Chondrocyte (in vitro differentiated cells): ENCODE measurements at regions not wholly inside any gene's neighbourhood (a gene's known extent, or its start where the extent isn't known, plus 50 kb on each side); places are given as distances from the start of the nearest gene placed in this dataset.
A peak's percentile ranks its signal among the peaks of the same experiment; 100 is the strongest.

Experiments used
- DNase-seq: peaks from one replicate; pipeline ENCODE4 v3.0.0; 2021; ENCODE audit warnings: mixed read lengths, low spot score
- H3K27ac Mint-ChIP-seq: one replicate; pipeline ENCODE4 v1.8.0; 2021; ENCODE audit warnings: mild to moderate bottlenecking, moderate library complexity, mixed read lengths; ENCODE audit not compliant: unreplicated experiment
- H3K27me3 Mint-ChIP-seq: 2 replicates; pipeline ENCODE4 v1.8.0; 2021; ENCODE audit warnings: low read depth, mixed read lengths
- H3K36me3 Mint-ChIP-seq: 2 replicates; pipeline ENCODE4 v1.8.0; 2021; ENCODE audit warnings: low read depth, mixed read lengths
- H3K4me1 Mint-ChIP-seq: 2 replicates; pipeline ENCODE4 v1.8.0; 2021; ENCODE audit warnings: low read depth, mild to moderate bottlenecking, mixed read lengths
- H3K4me3 Mint-ChIP-seq: one replicate; pipeline ENCODE4 v1.8.0; 2021; ENCODE audit warnings: mild to moderate bottlenecking, moderate library complexity, mixed read lengths; ENCODE audit not compliant: unreplicated experiment
- H3K9me3 Mint-ChIP-seq: 2 replicates; pipeline ENCODE4 v1.8.0; 2021; ENCODE audit warnings: low read depth, mixed read lengths
- CTCF ChIP-seq: fragments of 200-600 bp; sonication (generic); IDR thresholded peaks from 2 replicates; pipeline ENCODE4 v1.5.0; 2021; ENCODE audit warnings: antibody characterized with exemption, mild to moderate bottlenecking, moderate library complexity

DNA sequence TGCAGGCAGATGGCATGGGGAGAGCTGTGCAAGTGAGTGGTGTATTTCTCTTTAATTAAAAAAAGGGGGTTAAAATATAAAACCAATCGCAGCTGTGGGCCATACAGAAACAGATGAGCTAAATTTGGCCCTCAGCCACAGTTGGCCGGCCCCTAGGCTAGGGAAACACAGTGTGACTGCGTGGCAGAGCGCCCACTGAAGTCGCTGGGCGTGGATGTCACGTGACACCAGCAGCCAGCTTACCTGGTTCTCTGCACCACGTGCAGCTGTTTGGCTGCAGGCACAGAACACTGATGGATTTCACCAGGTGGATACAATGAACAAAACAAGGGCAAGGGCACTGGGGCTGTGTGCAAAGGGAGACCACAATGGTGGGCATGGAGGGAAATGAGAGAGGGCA lies 119.3 kb upstream of the ZNF746 start:
- no peak for TF ChIP-seq CTCF
- H3K27me3 Mint-ChIP-seq: no peaks in the 10 kb centered on the region
- H3K36me3 Mint-ChIP-seq: peaks cover 71% of the 10 kb centered on the region
- no peaks in the 10 kb centered on the region for H3K9me3 Mint-ChIP-seq
- DNase-seq: no peak
- peaks cover 3% of the 10 kb centered on the region for H3K4me1 Mint-ChIP-seq
- no peak overlapping the region for H3K27ac Mint-ChIP-seq
- H3K4me3 Mint-ChIP-seq: no peak overlapping the region

DNA sequence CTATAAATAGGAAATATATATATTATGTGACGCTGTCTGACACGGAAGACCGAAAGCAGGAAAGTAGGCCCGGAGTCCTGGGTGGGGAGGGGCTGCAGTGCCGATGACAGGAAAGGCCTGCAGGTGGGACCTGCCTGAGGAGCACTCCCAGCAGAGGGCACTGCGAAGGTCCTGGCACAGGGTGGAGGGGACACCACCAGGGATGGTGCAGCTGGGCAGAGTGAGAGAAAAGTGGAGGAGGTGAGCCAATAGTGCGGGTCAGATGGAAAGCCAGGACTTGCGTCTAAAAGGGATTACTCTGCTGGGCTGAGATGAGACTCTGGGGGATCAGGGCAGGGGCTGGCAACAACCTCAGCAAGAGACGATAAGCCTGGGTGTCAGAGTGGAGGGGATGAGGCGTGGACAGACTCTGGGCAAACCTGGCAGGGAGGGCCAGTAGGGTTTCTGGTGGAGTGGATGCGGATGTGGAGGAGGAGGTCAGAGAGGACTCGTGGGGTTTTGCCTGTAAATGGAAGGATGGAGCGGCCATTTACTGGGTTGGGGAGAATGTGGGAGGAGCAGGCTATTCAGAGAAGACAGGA lies 118.2 kb upstream of the ZNF746 start:
- H3K4me3 Mint-ChIP-seq: no peak overlapping the region
- no peaks in the 10 kb centered on the region for H3K9me3 Mint-ChIP-seq
- DNase-seq: no peak
- H3K4me1 Mint-ChIP-seq: no peaks in the 10 kb centered on the region
- peak overlapping the region; percentile 42 for H3K27ac Mint-ChIP-seq
- H3K27me3 Mint-ChIP-seq: no peaks in the 10 kb centered on the region
- peaks cover 72% of the 10 kb centered on the region for H3K36me3 Mint-ChIP-seq
- TF ChIP-seq CTCF: no peak

DNA sequence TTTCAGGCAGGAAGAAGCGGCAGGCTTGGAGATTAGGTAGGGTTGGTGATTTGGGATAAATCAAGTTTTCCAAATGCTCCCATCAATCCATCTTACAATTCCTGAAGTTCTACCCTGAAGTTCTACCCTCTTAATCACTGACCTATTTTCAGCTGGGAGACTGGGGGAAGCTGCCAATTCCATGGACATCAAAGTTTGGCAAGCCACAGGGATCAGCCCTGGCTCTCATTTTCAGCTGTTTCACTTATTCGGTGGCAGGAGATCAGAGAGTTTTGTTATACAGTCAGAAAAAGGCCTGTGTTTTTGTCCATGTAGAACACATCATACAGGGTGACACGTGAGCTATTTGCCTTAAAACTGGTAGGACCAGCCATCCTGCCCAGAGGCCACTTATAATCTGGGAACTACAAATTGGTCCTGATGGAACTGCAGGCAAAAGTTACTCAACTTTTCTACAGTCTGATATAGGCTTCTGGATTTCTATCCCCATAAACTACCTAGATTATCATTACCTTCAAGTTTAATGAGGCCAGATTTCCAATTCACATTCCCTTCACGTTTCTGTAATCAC lies 112.9 kb upstream of the ZNF746 start:
- no peak overlapping the region for H3K27ac Mint-ChIP-seq
- no peaks in the 10 kb centered on the region for H3K9me3 Mint-ChIP-seq
- H3K4me3 Mint-ChIP-seq: no peak overlapping the region
- H3K27me3 Mint-ChIP-seq: no peaks in the 10 kb centered on the region
- H3K4me1 Mint-ChIP-seq: no peaks in the 10 kb centered on the region
- no peak for TF ChIP-seq CTCF
- no peak for DNase-seq
- H3K36me3 Mint-ChIP-seq: peaks cover 61% of the 10 kb centered on the region

- no peak overlapping the region for H3K27ac Mint-ChIP-seq
- no peaks in the 10 kb centered on the region for H3K9me3 Mint-ChIP-seq
- no peaks in the 10 kb centered on the region for H3K27me3 Mint-ChIP-seq
- H3K4me1 Mint-ChIP-seq: no peaks in the 10 kb centered on the region
- peaks cover 46% of the 10 kb centered on the region for H3K36me3 Mint-ChIP-seq
- no peak overlapping the region for H3K4me3 Mint-ChIP-seq
- no peak for DNase-seq
- TF ChIP-seq CTCF: no peak
Observed at GRCh38 chr7:149608168-149608567, 110.6 kb upstream of the ZNF746 start.

- no peaks in the 10 kb centered on the region for H3K4me1 Mint-ChIP-seq
- peaks cover 41% of the 10 kb centered on the region for H3K36me3 Mint-ChIP-seq
- no peaks in the 10 kb centered on the region for H3K27me3 Mint-ChIP-seq
- DNase-seq: no peak
- H3K9me3 Mint-ChIP-seq: no peaks in the 10 kb centered on the region
- H3K27ac Mint-ChIP-seq: no peak overlapping the region
- TF ChIP-seq CTCF: no peak
- no peak overlapping the region for H3K4me3 Mint-ChIP-seq
Observed at GRCh38 chr7:149607683-149608082, 110.1 kb upstream of the ZNF746 start.
